ENCODE measurements at regions not wholly inside any gene's neighbourhood (a gene's known extent, or its start where the extent isn't known, plus 50 kb on each side); places are given as distances from the start of the nearest gene placed in this dataset.
"Not testable (repeated sequence)": the region's sequence is repeated elsewhere in the genome, so short reads cannot be mapped to it uniquely, and the experiment has no call there.

DNA sequence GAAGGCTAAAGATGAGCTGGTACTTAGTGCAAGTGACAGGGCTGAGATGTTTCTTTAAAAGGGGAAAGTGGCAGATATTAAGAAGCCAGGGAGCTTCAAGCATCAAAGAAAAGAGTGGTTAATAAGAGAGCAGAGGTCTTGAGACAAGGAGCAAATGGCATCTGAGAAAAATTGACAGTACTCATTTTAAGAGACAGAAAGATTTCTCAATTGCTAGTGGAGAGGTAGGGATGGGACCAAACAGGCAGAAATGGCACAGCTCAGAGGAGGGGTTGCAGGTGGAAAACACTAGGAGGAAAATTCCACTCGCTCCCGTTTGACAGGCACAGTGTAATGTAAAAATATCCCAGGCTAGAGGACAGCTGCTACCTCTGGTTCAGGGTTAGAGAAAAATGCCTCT lies 593.4 kb upstream of the LRATD1 start:
- no peaks in the 10 kb centered on the region for H3K36me3 Mint-ChIP-seq
- no peak overlapping the region for H3K27ac Mint-ChIP-seq

GRCh38 chr2:14047491-14047890 lies 585.0 kb upstream of the LRATD1 start:
- Mint-ChIP-seq H3K9me3 (ENCODE audit: low read depth) (no peaks in the 10 kb centered on the region), H3K4me3 (no peak overlapping the region), H3K27me3 (no peaks in the 10 kb centered on the region), H3K36me3 (no peaks in the 10 kb centered on the region), H3K27ac (no peak overlapping the region), H3K4me1 (ENCODE audit: low read depth) (no peaks in the 10 kb centered on the region)

More for the DNA sequence above, 593.4 kb upstream of the LRATD1 start:
- no peaks in the 10 kb centered on the region for H3K27me3 Mint-ChIP-seq
- no peaks in the 10 kb centered on the region for H3K4me1 Mint-ChIP-seq (ENCODE audit: low read depth)
- peaks cover 14% of the 10 kb centered on the region for H3K9me3 Mint-ChIP-seq (ENCODE audit: low read depth)
- no peak overlapping the region for H3K4me3 Mint-ChIP-seq

GRCh38 chr2:14051401-14051800 lies 581.1 kb upstream of the LRATD1 start:
- no peak overlapping the region for H3K4me3 Mint-ChIP-seq
- H3K36me3 Mint-ChIP-seq = no peaks in the 10 kb centered on the region
- H3K27ac Mint-ChIP-seq = no peak overlapping the region
- no peaks in the 10 kb centered on the region for H3K4me1 Mint-ChIP-seq (ENCODE audit: low read depth)
- H3K9me3 Mint-ChIP-seq (ENCODE audit: low read depth) = no peaks in the 10 kb centered on the region
- H3K27me3 Mint-ChIP-seq = no peaks in the 10 kb centered on the region

DNA sequence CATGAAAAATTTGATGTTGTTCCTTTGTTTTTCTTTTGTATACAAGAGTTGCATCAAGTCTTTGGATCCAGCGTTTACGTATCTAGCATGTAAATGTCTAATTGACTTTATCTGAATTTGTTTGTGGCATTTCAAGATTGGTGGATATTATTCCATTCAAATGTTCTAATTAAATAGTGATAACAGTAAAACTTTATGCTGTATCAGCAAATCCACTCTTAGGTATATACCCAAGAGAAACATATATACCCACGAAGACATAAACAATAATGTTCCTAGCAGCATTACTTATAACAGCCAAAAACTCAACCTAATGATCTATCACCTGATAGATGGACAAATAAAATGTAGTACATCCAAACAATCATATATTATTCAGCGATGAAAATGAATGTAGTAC lies 579.4 kb upstream of the LRATD1 start:
- no peak overlapping the region for H3K4me3 Mint-ChIP-seq
- H3K9me3 Mint-ChIP-seq (ENCODE audit: low read depth) = peaks cover 3% of the 10 kb centered on the region
- no peak overlapping the region for H3K27ac Mint-ChIP-seq
- no peaks in the 10 kb centered on the region for H3K4me1 Mint-ChIP-seq (ENCODE audit: low read depth)
- no peaks in the 10 kb centered on the region for H3K36me3 Mint-ChIP-seq
- no peaks in the 10 kb centered on the region for H3K27me3 Mint-ChIP-seq

DNA sequence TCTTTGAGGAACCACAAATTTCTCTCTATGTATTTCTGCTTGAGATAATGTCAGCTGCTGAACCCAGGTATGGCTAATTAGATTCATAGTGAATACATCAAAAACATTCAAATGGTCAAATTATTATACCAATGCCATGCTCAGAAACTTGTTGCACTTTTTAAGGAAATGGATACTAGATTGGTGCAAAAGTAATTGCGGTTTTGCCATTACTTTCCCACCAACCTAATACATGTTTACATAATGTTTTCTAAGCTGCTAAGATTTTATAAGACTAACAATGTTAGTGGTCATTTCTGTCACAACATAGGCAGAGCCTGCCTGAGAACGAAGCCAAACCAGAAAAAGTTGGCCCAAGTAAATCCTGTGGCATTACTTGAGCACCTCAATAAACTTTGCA lies 568.2 kb upstream of the LRATD1 start:
- H3K4me1 Mint-ChIP-seq (ENCODE audit: low read depth) = no peaks in the 10 kb centered on the region
- no peaks in the 10 kb centered on the region for H3K27me3 Mint-ChIP-seq
- H3K27ac Mint-ChIP-seq = no peak overlapping the region
- no peak overlapping the region for H3K4me3 Mint-ChIP-seq
- no peaks in the 10 kb centered on the region for H3K9me3 Mint-ChIP-seq (ENCODE audit: low read depth)
- H3K36me3 Mint-ChIP-seq = no peaks in the 10 kb centered on the region

DNA sequence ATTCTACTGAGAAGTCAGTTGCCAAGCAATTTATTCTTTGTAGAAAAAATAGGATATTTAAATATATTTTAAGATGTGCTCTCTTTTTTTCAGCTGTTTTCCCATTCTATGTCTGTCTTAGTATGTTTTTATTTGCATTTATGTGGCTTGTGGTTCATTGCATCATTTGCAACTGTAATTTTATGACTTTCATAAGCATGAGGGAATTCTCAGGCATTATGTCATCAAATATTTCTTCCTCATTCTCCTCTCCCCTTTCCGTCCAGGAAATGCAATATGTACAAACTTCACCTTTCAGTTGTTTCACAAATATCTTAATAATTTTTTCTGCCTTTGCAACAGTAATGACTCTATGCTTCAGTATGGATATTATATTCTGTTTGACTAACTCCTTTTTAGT lies 560.2 kb upstream of the LRATD1 start:
- Mint-ChIP-seq H3K27me3 (no peaks in the 10 kb centered on the region), H3K27ac (no peak overlapping the region), H3K36me3 (no peaks in the 10 kb centered on the region), H3K4me1 (ENCODE audit: low read depth) (no peaks in the 10 kb centered on the region), H3K4me3 (no peak overlapping the region), H3K9me3 (ENCODE audit: low read depth) (peaks cover 11% of the 10 kb centered on the region)

- H3K4me3 Mint-ChIP-seq = no peak overlapping the region
- peaks cover 16% of the 10 kb centered on the region for H3K9me3 Mint-ChIP-seq (ENCODE audit: low read depth)
- H3K36me3 Mint-ChIP-seq = no peaks in the 10 kb centered on the region
Observed at GRCh38 chr2:14074691-14075090, 557.8 kb upstream of the LRATD1 start.

DNA sequence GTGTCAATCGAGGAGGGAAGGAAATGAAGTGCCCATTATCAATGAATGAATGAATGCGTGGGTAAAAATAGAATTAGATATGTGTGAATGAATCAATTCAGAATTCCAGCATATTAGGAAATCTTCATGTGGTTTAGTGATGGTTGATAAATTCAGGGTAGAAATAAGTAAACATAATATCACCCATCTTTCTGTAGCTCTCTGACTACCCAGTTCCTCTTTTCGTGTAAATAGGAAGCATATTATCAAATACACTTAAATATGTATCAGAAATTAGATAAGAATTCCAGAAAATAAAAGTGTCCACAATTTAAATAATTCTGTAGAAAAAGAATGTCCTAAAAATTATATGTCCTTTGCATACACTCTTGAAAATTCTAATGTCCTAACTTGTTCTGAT lies 552.9 kb upstream of the LRATD1 start:
- Mint-ChIP-seq H3K9me3 (ENCODE audit: low read depth) (peaks cover 8% of the 10 kb centered on the region), H3K4me1 (ENCODE audit: low read depth) (no peaks in the 10 kb centered on the region), H3K4me3 (no peak overlapping the region), H3K27ac (no peak overlapping the region), H3K36me3 (no peaks in the 10 kb centered on the region), H3K27me3 (no peaks in the 10 kb centered on the region)

More at GRCh38 chr2:14074691-14075090, 557.8 kb upstream of the LRATD1 start:
- no peaks in the 10 kb centered on the region for H3K4me1 Mint-ChIP-seq (ENCODE audit: low read depth)
- no peak overlapping the region for H3K27ac Mint-ChIP-seq
- no peaks in the 10 kb centered on the region for H3K27me3 Mint-ChIP-seq

GRCh38 chr2:14081521-14081920 lies 551.0 kb upstream of the LRATD1 start:
- Mint-ChIP-seq H3K4me1 (ENCODE audit: low read depth) (no peaks in the 10 kb centered on the region), H3K27me3 (no peaks in the 10 kb centered on the region), H3K9me3 (ENCODE audit: low read depth) (peaks cover 8% of the 10 kb centered on the region), H3K36me3 (no peaks in the 10 kb centered on the region), H3K27ac (no peak overlapping the region), H3K4me3 (no peak overlapping the region)

DNA sequence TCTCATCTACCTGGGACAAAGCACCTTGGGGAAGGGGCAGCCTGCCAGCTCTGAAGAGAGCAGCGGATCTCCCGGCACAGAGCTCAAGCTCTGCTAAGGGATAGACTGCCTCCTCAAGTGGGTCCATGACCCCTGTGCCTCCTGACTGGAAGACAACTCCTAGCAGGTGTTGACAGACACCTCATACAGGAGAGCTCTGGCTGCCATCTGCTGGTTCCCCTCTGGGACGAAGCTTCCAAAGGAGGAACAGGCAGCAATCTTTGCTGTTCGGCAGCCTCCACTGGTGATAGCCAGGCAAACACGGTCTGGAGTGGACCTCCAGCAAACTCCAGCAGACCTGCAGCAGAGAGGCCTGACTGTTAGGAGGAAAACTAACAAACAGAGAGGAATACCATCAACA lies 549.9 kb upstream of the LRATD1 start:
- Mint-ChIP-seq H3K27ac (no peak overlapping the region), H3K27me3 (no peaks in the 10 kb centered on the region), H3K9me3 (ENCODE audit: low read depth) (peaks cover 8% of the 10 kb centered on the region), H3K4me3 (no peak overlapping the region), H3K4me1 (ENCODE audit: low read depth) (no peaks in the 10 kb centered on the region), H3K36me3 (no peaks in the 10 kb centered on the region)

DNA sequence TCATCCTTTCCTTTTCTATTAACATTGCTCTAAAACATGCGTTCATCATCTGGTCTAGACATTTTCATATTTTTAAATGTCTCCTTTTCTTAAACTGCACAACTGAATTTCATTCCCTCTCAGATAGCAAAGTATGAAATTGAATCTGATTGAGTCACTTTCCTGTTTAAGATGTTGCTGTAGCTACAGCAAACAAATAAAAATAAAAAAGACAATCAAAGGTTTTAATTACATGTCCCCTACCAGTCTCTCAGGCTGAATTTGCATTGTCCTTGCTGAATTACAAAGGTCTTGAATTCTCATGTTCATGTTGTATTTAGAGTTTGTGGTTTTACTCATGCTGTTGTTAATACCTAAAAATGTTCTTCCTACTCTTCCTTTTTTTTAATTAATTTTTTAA lies 537.9 kb upstream of the LRATD1 start:
- no peaks in the 10 kb centered on the region for H3K4me1 Mint-ChIP-seq (ENCODE audit: low read depth)
- peaks cover 5% of the 10 kb centered on the region for H3K9me3 Mint-ChIP-seq (ENCODE audit: low read depth)
- H3K27me3 Mint-ChIP-seq = no peaks in the 10 kb centered on the region

GRCh38 chr2:14099101-14099500 lies 533.4 kb upstream of the LRATD1 start:
- not testable (repeated sequence) for H3K36me3 Mint-ChIP-seq; H3K4me1 Mint-ChIP-seq (ENCODE audit: low read depth); H3K4me3 Mint-ChIP-seq; H3K9me3 Mint-ChIP-seq (ENCODE audit: low read depth); H3K27me3 Mint-ChIP-seq; H3K27ac Mint-ChIP-seq

More for the DNA sequence above, 537.9 kb upstream of the LRATD1 start:
- no peaks in the 10 kb centered on the region for H3K36me3 Mint-ChIP-seq
- no peak overlapping the region for H3K4me3 Mint-ChIP-seq
- H3K27ac Mint-ChIP-seq = no peak overlapping the region

DNA sequence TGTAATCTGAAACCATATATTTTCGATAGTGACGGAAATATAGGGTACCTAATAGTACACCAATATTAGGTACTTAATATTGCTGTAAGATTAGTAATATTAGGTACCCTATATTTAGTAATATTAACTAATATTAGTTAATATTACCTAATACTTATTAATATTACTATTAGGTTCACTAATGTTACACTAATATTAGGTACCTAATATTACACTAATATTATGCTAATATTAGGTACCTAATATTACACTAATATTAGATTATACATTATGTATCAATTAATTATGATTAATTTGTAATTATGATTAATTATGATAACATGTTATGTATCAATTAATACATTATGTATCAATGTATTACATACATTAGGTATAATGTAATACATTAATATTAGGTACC lies 518.2 kb upstream of the LRATD1 start:
- H3K9me3 Mint-ChIP-seq (ENCODE audit: low read depth) = no peaks in the 10 kb centered on the region
- no peak overlapping the region for H3K27ac Mint-ChIP-seq
- no peaks in the 10 kb centered on the region for H3K4me1 Mint-ChIP-seq (ENCODE audit: low read depth)
- no peaks in the 10 kb centered on the region for H3K27me3 Mint-ChIP-seq
- H3K36me3 Mint-ChIP-seq = no peaks in the 10 kb centered on the region
- H3K4me3 Mint-ChIP-seq = no peak overlapping the region

DNA sequence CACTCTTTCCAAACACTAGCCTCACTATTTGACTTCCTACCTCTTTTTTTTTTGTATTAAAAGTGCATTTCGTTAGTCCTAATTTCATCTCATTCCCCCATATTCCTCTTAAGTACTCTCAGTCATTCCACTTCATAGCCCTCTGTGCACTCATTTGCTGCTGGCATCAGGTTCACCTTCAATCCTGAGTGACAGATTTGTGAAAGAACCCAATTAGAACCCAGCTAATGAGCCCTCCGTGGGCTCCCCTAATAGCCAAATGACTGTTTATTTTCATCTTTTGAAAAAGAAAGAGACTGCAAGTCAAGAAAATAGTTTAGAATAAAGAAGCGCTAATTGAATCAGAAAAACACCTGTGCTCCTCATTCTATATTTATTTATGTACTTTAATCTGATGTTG lies 512.1 kb upstream of the LRATD1 start:
- H3K27ac Mint-ChIP-seq = no peak overlapping the region
- H3K4me1 Mint-ChIP-seq (ENCODE audit: low read depth) = no peaks in the 10 kb centered on the region
- no peaks in the 10 kb centered on the region for H3K9me3 Mint-ChIP-seq (ENCODE audit: low read depth)
- no peaks in the 10 kb centered on the region for H3K36me3 Mint-ChIP-seq
- no peak overlapping the region for H3K4me3 Mint-ChIP-seq
- no peaks in the 10 kb centered on the region for H3K27me3 Mint-ChIP-seq

GRCh38 chr2:14123436-14124103 lies 508.9 kb upstream of the LRATD1 start:
- Mint-ChIP-seq H3K4me1 (ENCODE audit: low read depth) (no peaks in the 10 kb centered on the region), H3K9me3 (ENCODE audit: low read depth) (peaks cover 5% of the 10 kb centered on the region), H3K27me3 (no peaks in the 10 kb centered on the region), H3K4me3 (no peak overlapping the region), H3K36me3 (no peaks in the 10 kb centered on the region), H3K27ac (no peak overlapping the region)

- Mint-ChIP-seq H3K4me3 (no peak overlapping the region), H3K27me3 (no peaks in the 10 kb centered on the region), H3K9me3 (ENCODE audit: low read depth) (peaks cover 7% of the 10 kb centered on the region), H3K4me1 (ENCODE audit: low read depth) (no peaks in the 10 kb centered on the region), H3K36me3 (no peaks in the 10 kb centered on the region), H3K27ac (no peak overlapping the region)
Observed at GRCh38 chr2:14125624-14126293, 506.8 kb upstream of the LRATD1 start.

Data from activated naive CD8-positive, alpha-beta T cell (primary cell).